Liver (tissue), 8 donors: ENCODE measurements at regions not wholly inside any gene's neighbourhood (a gene's known extent, or its start where the extent isn't known, plus 50 kb on each side); places are given as distances from the start of the nearest gene placed in this dataset.

ENCODE experiments used
- DNase-seq: peaks from one replicate; pipeline ENCODE4 v3.0.0-alpha.2; 2017; ENCODE audit warnings: low spot score
- H3K27ac ChIP-seq, 2 donors: one replicate each; pipeline ENCODE4 v1.7.0; 2013; ENCODE audit warnings: inconsistent platforms in 2 of 2, low read length in 2 of 2, control low read depth in 1 of 2, low read depth in 1 of 2, mild to moderate bottlenecking in 1 of 2
- H3K27me3 ChIP-seq, 4 donors: one replicate each; pipeline versions ENCODE4 v1.6.1 to v1.7.0; 2013; ENCODE audit warnings: low read length in 3 of 4, inconsistent platforms in 1 of 4, mild to moderate bottlenecking in 1 of 4, moderate library complexity in 1 of 4; ENCODE audit not compliant: control insufficient read depth in 4 of 4, insufficient read depth in 4 of 4
- H3K36me3 ChIP-seq, 4 donors: one replicate each; pipeline versions ENCODE4 v1.6.1 to v1.7.0; 2013; ENCODE audit warnings: low read length in 3 of 4, mild to moderate bottlenecking in 3 of 4, low read depth in 1 of 4, moderate library complexity in 1 of 4; ENCODE audit not compliant: control insufficient read depth in 4 of 4, insufficient read depth in 3 of 4
- H3K4me1 ChIP-seq, 4 donors: one replicate each; pipeline versions ENCODE4 v1.6.1 to v1.7.0; 2013; ENCODE audit warnings: low read length in 3 of 4, mild to moderate bottlenecking in 3 of 4, moderate library complexity in 1 of 4; ENCODE audit not compliant: control insufficient read depth in 4 of 4, insufficient read depth in 4 of 4
- H3K4me3 ChIP-seq, 3 donors: one replicate each; pipeline versions ENCODE4 v1.6.1 to v1.7.0; 2013; ENCODE audit warnings: low read length in 3 of 3, control low read depth in 1 of 3, low read depth in 1 of 3, mild to moderate bottlenecking in 1 of 3
- H3K9ac ChIP-seq, 2 donors: one replicate each; pipeline ENCODE4 v1.7.0; 2013; ENCODE audit warnings: low read length in 2 of 2, mild to moderate bottlenecking in 2 of 2, moderate library complexity in 2 of 2, control low read depth in 1 of 2, low read depth in 1 of 2
- H3K9me3 ChIP-seq, 4 donors: one replicate each; pipeline versions ENCODE4 v1.6.1 to v1.7.0; 2013; ENCODE audit warnings: low read length in 3 of 4; ENCODE audit not compliant: control insufficient read depth in 4 of 4
- EGR1 ChIP-seq, 2 donors: IDR thresholded peaks; 2 replicates each; pipeline ENCODE4 v1.6.1; 2016 to 2018; ENCODE audit warnings: antibody characterized with exemption in 2 of 2, low read depth in 2 of 2
- FOXA1 ChIP-seq: IDR thresholded peaks from 2 replicates; pipeline ENCODE4 v1.6.1; 2016; ENCODE audit warnings: antibody characterized with exemption
- FOXA2 ChIP-seq: IDR thresholded peaks from 2 replicates; pipeline ENCODE4 v1.6.1; 2016; ENCODE audit warnings: antibody characterized with exemption
- GABPA ChIP-seq, 2 donors: IDR thresholded peaks in 1 of 2; conservative IDR thresholded peaks in 1 of 2; 2 replicates each; pipeline ENCODE4 v1.6.1; 2016; ENCODE audit warnings: antibody characterized with exemption in 2 of 2, mild to moderate bottlenecking in 1 of 2, moderate library complexity in 1 of 2
- HNF4A ChIP-seq, 2 donors: conservative IDR thresholded peaks; 2 replicates each; pipeline ENCODE4 v1.6.1; 2016; ENCODE audit warnings: antibody characterized with exemption in 2 of 2, mild to moderate bottlenecking in 2 of 2
- HNF4G ChIP-seq: IDR thresholded peaks from 2 replicates; pipeline ENCODE4 v1.6.1; 2016; ENCODE audit warnings: antibody characterized with exemption
- JUND ChIP-seq, 2 donors: IDR thresholded peaks; 2 replicates each; pipeline ENCODE4 v1.6.1; 2016; ENCODE audit warnings: antibody characterized with exemption in 2 of 2
- MAX ChIP-seq: IDR thresholded peaks from 2 replicates; pipeline ENCODE4 v1.6.1; 2016; ENCODE audit warnings: antibody characterized with exemption
- NR2F2 ChIP-seq: IDR thresholded peaks from 2 replicates; pipeline ENCODE4 v1.6.1; 2016; ENCODE audit warnings: antibody characterized with exemption
- REST ChIP-seq: IDR thresholded peaks from 2 replicates; pipeline ENCODE4 v1.6.1; 2016; ENCODE audit warnings: antibody characterized with exemption, mild to moderate bottlenecking
- RXRA ChIP-seq, 2 donors: IDR thresholded peaks; 2 replicates each; pipeline ENCODE4 v1.6.1; 2017 to 2018; ENCODE audit warnings: antibody characterized with exemption in 2 of 2, mild to moderate bottlenecking in 1 of 2
- SP1 ChIP-seq: IDR thresholded peaks from 2 replicates; pipeline ENCODE4 v1.6.1; 2018; ENCODE audit warnings: antibody characterized with exemption, mild to moderate bottlenecking
- TAF1 ChIP-seq: conservative IDR thresholded peaks from 2 replicates; pipeline ENCODE4 v1.6.1; 2016; ENCODE audit warnings: antibody characterized with exemption, mild to moderate bottlenecking
- YY1 ChIP-seq: IDR thresholded peaks from 2 replicates; pipeline ENCODE4 v1.6.1; 2016; ENCODE audit warnings: antibody characterized with exemption, mild to moderate bottlenecking
- WGBS: extraction: QIAGEN DNeasy Blood & Tissue Kit; methylation state at CpG from one replicate; pipeline ENCODE4 v1.1.7; 2013; 5-methylcytosine and 5-hydroxymethylcytosine counted together
- TF ChIP-seq, protein P1 (sequence below): IDR thresholded peaks from 2 replicates; pipeline ENCODE4 v1.6.1; 2016; ENCODE audit warnings: antibody characterized with exemption
- TF ChIP-seq, protein P2 (sequence below): IDR thresholded peaks from 2 replicates; pipeline ENCODE4 v1.6.1; 2016; ENCODE audit warnings: antibody characterized with exemption
- TF ChIP-seq, protein P3 (sequence below): fragments of 150-350 bp; IDR thresholded peaks from 2 replicates; pipeline ENCODE4 v1.5.1; 2017; ENCODE audit warnings: improper control_type of control experiment, low read depth, low read length; ENCODE audit not compliant: missing input control
- donor health status: healthy.
- donor health status: healthy.
- donor health status: healthy.
- donor health status: healthy.
- donor health status: healthy.

GRCh38 chr16:64878940-64879339 is 242.9 kb downstream of the CDH11 start:
- H3K27me3 ChIP-seq, result no peaks in the 10 kb centered on the region
- WGBS, result 75% methylated on average over 4 of the region's 4 CpGs
- no peak overlapping the region for H3K27ac ChIP-seq
- no peaks in the 10 kb centered on the region for H3K4me1 ChIP-seq
- no peak overlapping the region for H3K9ac ChIP-seq
- H3K4me3 ChIP-seq, result no peak overlapping the region
- H3K36me3 ChIP-seq, result no peaks in the 10 kb centered on the region
- DNase-seq, result no peak
- TF ChIP-seq MAX, result no peak
- no peak for TF ChIP-seq JUND (IDR thresholded peaks at IDR 0.05)
- no peak for TF ChIP-seq FOXA2
- TF ChIP-seq NR2F2, result no peak
- no peak for TF ChIP-seq FOXA1
- TF ChIP-seq, protein P1, sequence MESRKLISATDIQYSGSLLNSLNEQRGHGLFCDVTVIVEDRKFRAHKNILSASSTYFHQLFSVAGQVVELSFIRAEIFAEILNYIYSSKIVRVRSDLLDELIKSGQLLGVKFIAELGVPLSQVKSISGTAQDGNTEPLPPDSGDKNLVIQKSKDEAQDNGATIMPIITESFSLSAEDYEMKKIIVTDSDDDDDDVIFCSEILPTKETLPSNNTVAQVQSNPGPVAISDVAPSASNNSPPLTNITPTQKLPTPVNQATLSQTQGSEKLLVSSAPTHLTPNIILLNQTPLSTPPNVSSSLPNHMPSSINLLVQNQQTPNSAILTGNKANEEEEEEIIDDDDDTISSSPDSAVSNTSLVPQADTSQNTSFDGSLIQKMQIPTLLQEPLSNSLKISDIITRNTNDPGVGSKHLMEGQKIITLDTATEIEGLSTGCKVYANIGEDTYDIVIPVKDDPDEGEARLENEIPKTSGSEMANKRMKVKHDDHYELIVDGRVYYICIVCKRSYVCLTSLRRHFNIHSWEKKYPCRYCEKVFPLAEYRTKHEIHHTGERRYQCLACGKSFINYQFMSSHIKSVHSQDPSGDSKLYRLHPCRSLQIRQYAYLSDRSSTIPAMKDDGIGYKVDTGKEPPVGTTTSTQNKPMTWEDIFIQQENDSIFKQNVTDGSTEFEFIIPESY, result no peak
- TF ChIP-seq RXRA (IDR thresholded peaks at IDR 0.05), result no peak
- TF ChIP-seq, protein P2, sequence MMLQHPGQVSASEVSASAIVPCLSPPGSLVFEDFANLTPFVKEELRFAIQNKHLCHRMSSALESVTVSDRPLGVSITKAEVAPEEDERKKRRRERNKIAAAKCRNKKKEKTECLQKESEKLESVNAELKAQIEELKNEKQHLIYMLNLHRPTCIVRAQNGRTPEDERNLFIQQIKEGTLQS, result no peak
- no peak for TF ChIP-seq EGR1 (IDR thresholded peaks at IDR 0.05; ENCODE audit: low read depth in 2 of 2)
- TF ChIP-seq GABPA (IDR thresholded peaks at IDR 0.05 in 1 of 2, conservative IDR thresholded peaks at IDR 0.05 in 1 of 2), result no peak
- TF ChIP-seq TAF1, result no peak
- no peak for TF ChIP-seq HNF4A (conservative IDR thresholded peaks at IDR 0.05)
- TF ChIP-seq YY1, result no peak
- TF ChIP-seq SP1, result no peak
- TF ChIP-seq, protein P3, sequence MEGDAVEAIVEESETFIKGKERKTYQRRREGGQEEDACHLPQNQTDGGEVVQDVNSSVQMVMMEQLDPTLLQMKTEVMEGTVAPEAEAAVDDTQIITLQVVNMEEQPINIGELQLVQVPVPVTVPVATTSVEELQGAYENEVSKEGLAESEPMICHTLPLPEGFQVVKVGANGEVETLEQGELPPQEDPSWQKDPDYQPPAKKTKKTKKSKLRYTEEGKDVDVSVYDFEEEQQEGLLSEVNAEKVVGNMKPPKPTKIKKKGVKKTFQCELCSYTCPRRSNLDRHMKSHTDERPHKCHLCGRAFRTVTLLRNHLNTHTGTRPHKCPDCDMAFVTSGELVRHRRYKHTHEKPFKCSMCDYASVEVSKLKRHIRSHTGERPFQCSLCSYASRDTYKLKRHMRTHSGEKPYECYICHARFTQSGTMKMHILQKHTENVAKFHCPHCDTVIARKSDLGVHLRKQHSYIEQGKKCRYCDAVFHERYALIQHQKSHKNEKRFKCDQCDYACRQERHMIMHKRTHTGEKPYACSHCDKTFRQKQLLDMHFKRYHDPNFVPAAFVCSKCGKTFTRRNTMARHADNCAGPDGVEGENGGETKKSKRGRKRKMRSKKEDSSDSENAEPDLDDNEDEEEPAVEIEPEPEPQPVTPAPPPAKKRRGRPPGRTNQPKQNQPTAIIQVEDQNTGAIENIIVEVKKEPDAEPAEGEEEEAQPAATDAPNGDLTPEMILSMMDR, result no peak
- H3K9me3 ChIP-seq, result no peaks in the 10 kb centered on the region

GRCh38 chr16:64872101-64872500 is 249.8 kb downstream of the CDH11 start:
- DNase-seq, result no peak
- 92% methylated on average over 2 of the region's 2 CpGs for WGBS
- Histone ChIP-seq H3K27ac (no peak overlapping the region), H3K27me3 (no peaks in the 10 kb centered on the region), H3K4me1 (no peaks in the 10 kb centered on the region), H3K9me3 (no peaks in the 10 kb centered on the region), H3K4me3 (no peak overlapping the region), H3K9ac (no peak overlapping the region), H3K36me3 (no peaks in the 10 kb centered on the region)
- TF ChIP-seq SP1 (no peak), GABPA (IDR thresholded peaks at IDR 0.05 in 1 of 2, conservative IDR thresholded peaks at IDR 0.05 in 1 of 2) (no peak), JUND (IDR thresholded peaks at IDR 0.05) (no peak), TAF1 (no peak), FOXA1 (no peak), HNF4G (no peak), HNF4A (conservative IDR thresholded peaks at IDR 0.05) (no peak), MAX (no peak), NR2F2 (no peak), REST (no peak), RXRA (IDR thresholded peaks at IDR 0.05) (no peak), EGR1 (IDR thresholded peaks at IDR 0.05; ENCODE audit: low read depth in 2 of 2) (no peak)
- TF ChIP-seq, protein P1, result no peak
- TF ChIP-seq, protein P2, result no peak
